AG08395 (cell line): ENCODE measurements at regions not wholly inside any gene's neighbourhood (a gene's known extent, or its start where the extent isn't known, plus 50 kb on each side); places are given as distances from the start of the nearest gene placed in this dataset.
A peak's percentile ranks its signal among the peaks of the same experiment; 100 is the strongest.

Experiments used
- DNase-seq: peaks from one replicate; pipeline ENCODE4 v3.0.0; 2012; ENCODE audit warnings: mixed read lengths, low spot score

DNA sequence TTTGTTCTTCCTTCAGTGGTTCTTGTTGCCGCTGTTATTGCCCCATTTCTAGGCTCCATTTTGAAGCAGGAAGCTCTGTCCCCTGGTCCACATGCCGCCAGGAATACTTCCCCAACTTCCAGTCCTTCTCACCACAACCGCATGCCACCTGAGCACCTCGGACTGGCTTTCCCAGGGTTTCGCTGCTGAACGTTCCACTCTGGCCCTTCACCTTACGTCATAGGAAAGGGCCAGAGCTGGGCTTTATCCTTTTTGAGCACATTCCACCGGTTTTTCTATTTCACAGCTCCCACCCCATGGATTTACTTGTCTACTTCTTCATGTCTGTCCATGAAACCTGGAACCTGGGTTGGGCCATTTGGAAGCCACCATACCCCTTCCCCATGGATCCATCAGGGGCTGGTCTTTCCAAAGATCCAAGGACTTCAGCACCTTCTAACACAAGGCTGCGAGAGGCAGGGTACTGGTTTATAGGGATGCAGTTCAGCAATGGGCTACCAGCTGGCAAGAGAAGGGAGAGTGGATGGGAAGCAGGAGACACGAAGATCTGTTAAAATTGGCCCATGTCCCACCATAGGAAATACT, 557.4 kb downstream of the BNC2 start:
- no peak for DNase-seq

DNA sequence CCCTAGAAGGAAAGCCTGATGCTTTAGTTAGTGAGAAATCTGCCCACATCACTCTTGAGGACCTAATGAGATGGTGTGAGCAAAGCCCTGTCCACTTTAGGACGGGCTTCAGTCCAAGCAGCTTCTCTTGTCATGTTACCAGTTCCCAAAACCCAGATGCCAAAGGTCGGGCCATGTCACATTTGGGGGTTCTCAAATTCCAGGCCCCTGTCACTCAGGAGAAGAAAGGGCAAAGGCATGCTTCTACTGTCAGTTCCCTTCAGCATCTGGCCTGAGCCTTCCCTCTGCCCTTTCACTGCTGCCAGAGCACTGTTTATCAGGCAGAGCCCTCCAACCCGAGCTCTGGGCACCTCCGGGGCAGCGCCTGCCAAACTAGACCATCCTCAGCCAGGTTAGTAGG, 556.0 kb downstream of the BNC2 start:
- DNase-seq: no peak

DNA sequence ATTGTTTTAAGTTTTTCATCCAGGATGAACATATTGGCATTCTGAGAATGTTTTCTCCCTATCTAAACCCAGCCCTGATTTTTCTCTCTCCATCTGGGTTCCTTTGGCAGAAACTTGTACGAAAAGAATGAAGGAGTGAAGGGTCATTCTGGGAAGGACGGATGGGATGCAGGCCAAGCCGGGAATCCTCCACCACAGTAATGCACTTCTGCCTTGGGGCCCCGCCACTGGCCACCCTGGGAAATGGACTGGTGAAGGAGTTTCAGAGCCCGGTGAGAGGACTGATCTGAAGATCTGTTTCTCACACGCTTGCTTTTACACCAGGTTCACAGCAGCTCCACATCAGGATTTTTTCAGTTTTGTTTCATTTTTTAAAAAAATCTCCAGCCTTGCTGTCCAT, 554.8 kb downstream of the BNC2 start:
- no peak for DNase-seq

DNA sequence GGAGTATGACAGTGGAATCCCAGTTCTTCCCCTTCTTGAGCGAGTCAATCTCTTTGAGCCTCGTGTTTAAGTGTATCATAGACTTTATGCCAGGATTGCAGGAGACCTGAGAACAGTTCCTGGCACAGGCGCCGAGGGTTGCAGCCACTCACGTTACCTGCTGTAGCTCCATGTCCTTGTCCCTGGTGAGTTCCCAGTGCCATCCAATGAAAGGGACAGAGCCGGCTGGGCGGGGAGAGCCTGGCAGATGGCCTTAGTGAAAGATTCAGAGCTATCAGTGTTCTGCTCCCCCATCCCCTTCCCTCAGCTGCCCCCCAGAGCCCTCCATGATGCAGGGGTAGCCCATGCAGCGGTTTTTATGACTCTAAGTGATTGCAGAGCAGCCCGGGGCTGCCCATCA, 554.0 kb downstream of the BNC2 start:
- DNase-seq: no peak

DNA sequence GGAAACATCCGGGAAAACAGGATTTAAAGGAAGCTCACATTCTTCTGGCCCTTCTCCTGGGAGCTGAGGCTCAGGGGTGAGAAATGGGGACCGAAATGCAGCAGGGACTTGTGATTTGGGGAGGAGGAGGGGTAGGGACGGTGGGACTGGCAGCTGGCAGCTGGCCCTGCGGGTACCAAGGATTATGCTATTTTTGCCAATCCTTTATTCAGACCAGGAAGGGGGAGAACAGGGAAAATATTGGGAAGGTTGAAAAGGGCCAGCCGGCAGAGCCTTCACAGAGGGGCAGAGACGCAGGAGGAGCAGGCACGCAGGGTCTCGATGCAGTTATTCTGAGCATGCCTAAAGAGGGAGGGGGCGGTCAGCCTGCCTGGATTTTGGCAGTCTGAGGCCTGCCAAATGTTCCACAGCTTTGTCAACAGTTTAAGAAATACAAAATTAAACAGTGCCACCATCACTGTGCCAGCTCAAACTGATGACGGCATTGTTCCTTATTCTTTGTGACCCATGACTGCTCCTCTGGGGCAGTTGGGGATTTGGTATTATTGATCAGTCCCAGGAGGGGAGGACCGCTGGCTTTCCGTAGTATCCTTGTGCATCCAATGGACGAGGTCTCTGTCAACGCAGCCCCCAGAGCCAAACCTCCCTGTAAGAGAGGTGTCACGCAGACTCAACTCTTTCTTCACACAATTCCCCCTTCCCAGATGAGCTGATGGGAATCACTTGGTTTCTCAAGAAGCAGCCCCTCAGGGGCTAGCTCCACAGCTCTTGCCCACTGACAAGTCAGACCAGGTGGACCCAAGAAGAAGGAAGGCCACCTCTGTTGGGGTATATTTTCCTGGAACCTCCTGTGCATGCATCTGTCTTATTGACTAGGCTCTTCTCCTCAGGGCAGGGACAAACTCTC, 553.3 kb downstream of the BNC2 start:
- DNase-seq: no peak

DNA sequence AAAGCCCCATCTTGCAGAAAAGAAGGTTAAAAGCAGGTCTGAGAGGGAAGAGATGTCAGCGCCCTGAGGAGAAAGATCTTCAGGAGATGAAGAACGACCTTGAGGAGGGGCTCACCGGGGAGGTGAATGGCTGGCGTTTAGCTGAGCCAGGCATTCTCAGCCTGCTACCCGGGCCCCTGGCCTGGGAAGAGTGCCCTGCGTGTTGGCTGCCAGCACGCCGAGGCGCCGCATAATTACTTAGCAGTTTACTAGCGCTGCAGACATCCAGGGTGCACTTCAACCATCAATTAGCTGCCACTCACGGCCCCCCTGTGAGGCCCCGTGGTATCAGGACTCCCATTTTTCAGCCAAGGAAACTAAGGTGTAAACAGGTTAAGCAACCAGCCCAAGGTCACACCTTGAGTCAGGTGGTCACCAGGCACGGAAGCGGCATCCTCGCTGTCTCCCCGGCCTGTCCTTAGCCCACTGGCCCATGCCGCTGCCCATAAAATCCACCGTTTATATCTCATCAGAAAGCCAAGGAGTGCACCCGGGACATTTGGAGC, 551.9 kb downstream of the BNC2 start:
- DNase-seq: no peak

DNA sequence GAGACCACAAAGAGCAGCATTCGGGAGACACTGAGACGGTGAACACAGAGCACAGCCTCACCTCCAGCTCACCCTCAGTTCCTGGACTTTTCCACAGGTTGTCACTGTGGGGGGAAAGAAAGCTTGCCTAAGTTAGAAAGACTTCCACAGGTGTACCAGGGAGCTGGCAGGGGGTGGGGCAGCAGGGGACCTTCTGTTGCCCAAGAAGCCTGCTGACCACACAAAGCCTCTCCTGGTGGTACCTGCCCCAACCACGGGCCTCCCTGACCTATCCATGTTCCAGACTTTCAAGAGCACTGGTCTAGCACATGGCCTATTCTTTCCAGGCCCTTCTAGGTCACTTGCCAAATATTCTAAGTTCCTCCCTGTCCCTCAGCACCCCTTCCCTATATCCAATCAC, 550.8 kb downstream of the BNC2 start:
- no peak for DNase-seq

DNA sequence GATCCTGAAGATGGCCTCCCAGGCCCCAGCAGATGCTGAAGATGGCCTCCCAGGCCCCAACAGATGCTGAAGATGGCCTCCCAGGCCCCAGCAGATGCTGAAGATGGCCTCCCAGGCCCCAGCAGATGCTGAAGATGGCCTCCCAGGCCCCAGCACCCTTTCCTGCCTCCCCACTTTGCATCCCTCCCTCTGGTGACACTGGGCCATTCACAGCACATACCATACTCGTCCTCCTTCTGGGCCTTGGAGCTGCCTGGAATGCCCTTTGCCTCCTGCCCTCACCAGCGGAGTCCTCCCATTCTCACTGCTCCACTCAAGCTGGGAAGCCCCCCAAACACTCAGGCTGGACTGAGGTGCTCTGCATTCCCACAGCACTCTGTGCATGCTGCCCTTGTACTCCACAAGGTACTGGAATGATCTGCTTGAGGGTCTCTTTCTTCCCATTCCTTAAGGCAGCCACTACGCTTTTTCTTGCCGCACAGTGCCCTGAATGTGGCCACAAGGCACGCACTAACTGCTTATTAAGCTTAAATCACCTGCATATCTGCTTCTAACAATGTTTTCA, 550.0 kb downstream of the BNC2 start:
- DNase-seq: no peak

DNA sequence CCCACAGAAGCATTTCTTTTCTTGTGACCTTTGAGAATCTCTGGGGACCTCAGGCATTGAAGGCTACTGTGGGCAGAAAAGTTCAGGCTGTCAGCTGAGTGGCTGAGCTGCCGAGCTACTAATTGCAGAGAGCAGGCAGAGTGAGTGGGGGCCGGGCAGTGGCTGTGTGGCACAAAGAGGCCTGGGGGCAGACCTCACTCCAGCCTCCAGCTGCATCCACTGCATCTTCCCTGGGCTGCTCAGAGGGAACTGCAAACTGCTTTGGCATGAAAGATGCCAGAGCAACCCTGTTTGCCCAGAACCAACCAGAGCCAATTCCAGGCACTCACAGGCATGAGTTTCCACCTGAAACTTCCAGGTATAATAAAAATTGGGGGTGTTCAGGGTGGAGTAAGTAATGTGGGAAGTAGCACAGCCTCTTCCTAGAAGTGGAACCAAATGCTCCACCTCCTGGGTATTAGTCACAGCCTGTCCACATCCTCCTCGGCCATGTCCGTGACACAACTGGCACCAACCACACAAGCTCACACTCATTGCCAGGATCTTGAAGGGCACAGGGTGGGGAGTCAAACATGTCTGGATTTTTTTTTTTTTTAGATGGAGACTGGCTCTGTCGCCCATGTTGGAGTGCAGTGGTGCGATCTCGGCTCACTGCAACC, 548.9 kb downstream of the BNC2 start:
- peak; percentile 74 for DNase-seq

DNA sequence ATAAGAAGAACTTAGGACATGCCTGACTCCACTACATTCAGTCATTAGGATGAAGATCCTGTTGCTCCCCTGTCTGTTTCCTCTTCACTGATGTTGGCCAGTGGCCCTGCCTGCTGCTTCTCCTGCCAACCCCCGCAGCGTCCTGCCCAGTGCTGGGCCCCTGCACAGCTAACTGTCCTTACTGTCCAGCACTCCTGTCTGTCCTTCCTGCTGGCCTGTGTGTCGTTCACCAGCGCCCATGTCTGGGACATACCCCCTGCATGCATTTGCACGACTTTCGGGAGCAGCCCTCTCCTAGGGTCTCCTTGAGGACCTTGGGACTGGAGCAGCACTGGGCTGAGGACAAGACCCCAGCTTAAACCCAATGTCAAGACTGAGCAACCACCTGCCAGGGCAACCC, 547.6 kb downstream of the BNC2 start:
- no peak for DNase-seq

DNA sequence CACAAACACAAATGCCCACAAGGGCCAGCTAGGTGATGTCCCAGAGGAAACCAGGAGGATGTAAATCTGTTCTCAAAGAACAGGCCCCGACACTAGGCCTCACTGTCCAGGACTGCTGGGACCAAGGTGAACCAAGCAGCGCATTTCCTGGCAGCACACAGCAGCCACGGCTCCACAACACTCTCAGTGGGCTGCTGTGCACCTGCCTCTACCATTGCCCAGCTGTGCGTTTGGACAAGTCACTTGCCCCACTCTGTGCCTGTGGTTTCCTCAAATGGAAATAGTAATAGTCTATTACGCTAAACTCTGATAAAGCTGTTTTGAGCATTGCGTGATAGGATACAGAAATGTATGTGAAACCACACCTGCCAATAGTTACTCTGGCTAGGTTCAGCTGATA, 544.5 kb downstream of the BNC2 start:
- no peak for DNase-seq

DNA sequence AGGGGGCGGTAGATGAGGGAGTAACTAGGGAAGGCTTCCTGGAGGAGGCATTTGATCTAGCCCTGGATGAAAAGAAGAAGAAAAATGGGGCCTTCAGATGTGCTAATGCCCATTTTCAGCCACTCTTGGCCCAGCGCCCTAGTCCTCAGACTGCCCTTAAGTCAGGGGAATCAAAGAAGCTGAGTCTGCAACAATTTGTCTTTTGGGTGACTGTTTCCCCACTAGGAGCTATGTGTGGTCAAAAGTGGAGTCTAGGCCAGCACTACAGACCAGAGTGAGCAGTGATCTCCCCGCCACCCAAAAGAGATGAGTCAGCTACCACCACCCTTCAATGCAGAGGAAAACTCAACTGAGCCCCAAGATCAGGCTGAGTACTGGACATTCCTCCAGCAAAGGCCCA, 542.1 kb downstream of the BNC2 start:
- DNase-seq: no peak

DNA sequence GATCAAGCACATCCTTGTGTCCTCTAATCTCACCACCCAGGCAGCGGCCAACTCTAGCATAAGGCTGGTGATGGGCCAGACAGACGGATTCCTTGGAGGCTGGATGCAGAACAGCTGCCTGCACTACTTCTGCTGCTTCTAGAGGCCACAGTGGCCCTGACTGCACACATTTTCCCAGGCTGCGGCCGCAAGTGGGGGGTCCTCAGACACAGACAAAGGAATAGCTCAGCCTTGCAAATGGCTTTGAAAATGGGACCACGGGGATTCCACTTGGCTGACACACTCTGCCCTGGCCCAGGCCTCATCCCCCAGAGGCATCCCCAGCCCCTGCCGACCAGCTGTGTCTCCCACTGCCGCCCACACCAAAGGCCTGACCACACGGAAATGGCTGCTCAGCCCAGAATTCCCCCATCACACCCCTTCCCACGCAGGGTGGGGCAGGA, 540.8 kb downstream of the BNC2 start:
- no peak for DNase-seq

DNA sequence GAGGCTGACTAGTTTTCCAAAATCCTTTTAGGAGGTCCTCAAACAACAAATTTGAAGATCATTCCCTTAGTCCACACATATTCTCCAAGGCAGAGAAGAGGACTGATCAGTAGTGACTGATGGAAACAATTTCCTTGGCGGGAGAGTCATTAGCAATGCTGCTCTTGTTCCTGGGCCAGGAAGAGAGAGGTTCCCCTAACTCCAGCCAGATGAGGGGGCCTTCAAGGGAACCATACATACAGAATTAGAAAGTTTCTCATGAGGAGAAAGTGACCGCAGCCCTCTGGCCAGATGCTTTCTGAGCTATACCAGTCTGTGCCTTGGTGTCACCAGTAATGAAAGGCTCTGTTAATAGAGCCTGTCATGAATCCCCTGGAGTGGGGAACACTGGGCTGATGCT, 539.4 kb downstream of the BNC2 start:
- no peak for DNase-seq

DNA sequence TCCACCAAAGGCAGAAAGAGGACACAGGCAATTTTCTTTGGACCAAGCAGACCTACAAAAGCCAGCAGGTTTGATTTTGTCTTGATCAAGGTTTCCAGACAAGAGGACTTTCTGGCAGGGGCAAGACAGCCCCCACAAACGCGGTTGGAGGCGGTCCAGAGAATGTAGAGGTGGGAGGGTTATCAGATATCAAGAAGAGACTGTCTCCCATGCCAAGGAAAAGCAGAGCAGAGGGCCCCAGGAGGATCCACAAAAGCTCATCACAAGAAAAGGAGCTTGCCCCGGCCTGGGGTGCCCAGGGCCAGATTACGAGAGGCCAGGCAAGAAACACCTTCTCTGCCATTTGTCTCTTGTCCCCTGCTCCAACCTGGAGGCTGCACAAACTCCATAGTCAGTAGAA, 538.9 kb downstream of the BNC2 start:
- no peak for DNase-seq

DNA sequence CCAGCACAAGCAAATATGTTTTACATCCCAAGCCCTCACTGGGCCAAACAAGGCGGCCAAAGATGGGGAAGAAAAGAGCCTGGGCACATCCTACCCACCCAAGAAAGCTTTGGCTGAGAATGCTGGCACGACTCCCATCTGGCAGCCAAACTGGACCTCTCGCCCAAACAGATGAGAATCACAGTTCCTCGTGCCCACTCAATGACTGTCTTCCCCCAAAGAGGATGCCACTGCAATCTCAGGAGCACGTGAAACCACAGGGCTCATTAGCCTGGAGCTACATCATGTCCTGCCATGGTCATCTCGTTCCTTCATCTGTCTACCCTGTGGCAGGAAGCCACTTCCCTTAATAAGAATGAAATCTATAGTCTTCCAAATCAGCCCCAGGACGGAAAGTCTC, 536.8 kb downstream of the BNC2 start:
- no peak for DNase-seq

DNA sequence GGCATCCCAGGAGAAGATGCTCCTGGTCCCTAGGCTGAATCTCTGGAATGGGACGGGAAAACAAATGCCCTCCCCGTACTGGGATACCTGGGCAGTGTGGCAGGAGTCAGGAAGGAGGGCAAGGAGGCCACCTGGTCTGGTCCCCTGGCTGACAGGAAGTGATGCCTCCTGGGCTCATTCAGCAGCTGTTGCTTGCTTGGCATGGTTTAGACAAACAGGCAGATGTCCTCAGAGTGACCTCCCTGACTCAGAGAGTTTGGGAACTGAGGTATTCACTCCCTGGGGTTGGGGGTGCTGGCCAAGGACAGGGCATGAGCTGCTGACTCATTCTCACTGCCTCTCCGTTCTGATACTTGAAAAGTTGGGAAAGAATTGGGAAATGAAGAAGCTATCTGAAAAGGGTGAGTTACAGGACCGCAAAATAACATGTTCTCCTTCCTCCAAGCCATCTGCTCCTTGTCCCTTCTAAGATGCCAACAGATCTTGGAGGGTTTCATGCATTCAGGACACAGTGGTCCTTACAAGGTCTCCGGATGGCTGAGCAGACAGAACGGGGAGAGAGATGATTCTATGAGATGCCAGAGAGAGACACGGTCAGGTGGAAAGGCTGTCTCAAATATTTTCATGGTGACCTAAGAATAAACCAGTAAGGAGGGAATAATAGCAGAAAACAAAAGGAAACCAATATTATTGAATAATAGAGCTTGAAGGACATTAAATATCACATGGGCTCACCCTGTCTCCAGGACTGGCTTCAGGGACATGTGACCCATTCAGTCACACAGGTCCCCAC, 534.5 kb downstream of the BNC2 start:
- peak; percentile 99 for DNase-seq

DNA sequence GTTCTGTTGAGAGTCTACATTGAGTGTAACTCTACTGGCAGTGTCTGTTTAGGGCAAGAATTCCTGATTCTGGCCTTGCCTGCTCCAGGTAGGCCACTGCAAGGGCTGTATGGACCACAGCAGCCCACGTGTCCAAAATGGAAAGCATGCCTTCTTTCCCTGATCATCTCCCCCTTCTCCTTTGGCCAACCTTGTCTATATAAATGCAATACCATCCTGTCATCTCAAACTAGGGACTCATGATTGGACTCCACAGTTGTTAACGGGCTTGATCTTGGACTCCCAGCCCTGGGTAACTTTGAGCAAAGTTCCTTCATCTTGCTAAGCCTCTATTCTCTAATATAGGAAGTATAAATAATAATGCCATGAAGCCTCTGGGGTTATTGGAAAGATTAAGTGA, 533.6 kb downstream of the BNC2 start:
- DNase-seq: no peak

DNA sequence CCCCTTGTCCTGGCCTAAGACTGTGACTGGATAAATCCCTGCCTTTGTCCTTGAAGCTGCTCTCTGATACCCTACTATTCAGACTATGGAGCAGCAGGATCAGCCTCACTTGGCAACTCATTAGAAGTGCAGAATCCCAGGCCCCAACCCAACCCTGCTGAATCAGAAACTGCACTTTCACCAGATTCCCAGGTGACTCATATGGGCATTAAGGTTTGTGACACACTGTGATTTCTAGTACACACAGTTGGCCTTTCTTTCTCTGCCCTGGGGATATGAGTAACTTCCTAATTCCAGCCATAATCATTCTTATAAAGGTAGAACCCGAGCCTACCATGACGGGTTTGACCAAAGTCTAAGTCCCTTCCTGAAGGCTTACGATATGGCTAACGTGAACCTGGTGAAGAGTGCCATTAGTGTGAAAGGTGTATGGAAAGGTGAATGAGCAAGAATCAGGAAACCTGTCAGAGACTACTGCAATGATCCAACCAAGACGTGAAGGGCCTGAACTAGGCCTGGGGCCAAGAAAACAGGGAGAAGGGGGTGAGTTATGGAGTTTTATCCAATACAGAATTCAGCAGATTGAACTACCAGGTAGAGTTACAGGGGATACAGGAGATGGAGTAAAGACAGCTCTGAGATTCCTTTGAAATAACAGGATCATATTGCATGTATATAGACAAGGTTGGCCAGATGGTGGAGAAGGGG, 533.0 kb downstream of the BNC2 start:
- DNase-seq: peak; percentile 79

DNA sequence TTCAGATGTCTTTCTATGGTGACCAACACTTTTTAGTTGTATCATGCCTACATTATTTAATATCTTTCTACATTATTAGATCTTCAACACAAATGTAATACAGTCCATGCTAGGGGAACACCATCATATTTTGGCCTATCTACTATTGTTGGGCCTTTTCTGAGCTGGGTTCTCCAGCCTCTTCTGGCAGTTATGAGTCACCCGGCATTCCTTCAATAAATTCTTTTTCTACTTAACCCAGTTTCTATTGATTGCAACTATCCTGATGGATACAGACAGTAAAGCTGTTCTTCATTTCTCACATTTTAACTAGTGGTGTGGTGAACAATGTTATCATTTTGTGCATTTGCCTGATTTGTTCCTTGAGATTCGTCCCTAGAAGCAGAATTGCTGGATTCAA, 529.3 kb downstream of the BNC2 start:
- peak; percentile 48 for DNase-seq
